Colonic mucosa (tissue), 4 donors: ENCODE measurements at regions not wholly inside any gene's neighbourhood (a gene's known extent, or its start where the extent isn't known, plus 50 kb on each side); places are given as distances from the start of the nearest gene placed in this dataset.

Experiments used
- DNase-seq: peaks from one replicate; pipeline ENCODE4 v3.0.0-alpha.2; 2020
- H3K27ac ChIP-seq: fragments of 200-600 bp; one replicate; pipeline ENCODE4 v1.8.0; 2021
- H3K27me3 ChIP-seq: fragments of 200-600 bp; one replicate; pipeline ENCODE4 v1.8.0; 2021
- H3K36me3 ChIP-seq: fragments of 200-600 bp; one replicate; pipeline ENCODE4 v1.8.0; 2021
- H3K4me1 ChIP-seq: fragments of 200-600 bp; one replicate; pipeline ENCODE4 v1.8.0; 2021; ENCODE audit warnings: mild to moderate bottlenecking
- H3K4me3 ChIP-seq: fragments of 200-600 bp; one replicate; pipeline ENCODE4 v1.8.0; 2021
- H3K9ac ChIP-seq, 2 donors: one replicate each; pipeline ENCODE4 v1.7.0; 2013; ENCODE audit warnings: control low read depth in 2 of 2, low read depth in 2 of 2, low read length in 2 of 2
- H3K9me3 ChIP-seq: fragments of 200-600 bp; one replicate; pipeline ENCODE4 v1.8.0; 2021
- intact Hi-C: fragments of 100-400 bp; cut with DNase I; formaldehyde crosslinking; loops from one replicate; pipeline ENCODE4 v1.14.1; 2022
- TF ChIP-seq, protein P1 (sequence below): fragments of 200-600 bp; IDR thresholded peaks from one replicate; pipeline ENCODE4 v1.8.0; 2022; ENCODE audit warnings: antibody characterized with exemption, mild to moderate bottlenecking
- donor health status: healthy.
- donor health status: DM: no; HTN: no; CAD: no.
- donor health status: DM: no; HTN: no; CAD: no.

DNA sequence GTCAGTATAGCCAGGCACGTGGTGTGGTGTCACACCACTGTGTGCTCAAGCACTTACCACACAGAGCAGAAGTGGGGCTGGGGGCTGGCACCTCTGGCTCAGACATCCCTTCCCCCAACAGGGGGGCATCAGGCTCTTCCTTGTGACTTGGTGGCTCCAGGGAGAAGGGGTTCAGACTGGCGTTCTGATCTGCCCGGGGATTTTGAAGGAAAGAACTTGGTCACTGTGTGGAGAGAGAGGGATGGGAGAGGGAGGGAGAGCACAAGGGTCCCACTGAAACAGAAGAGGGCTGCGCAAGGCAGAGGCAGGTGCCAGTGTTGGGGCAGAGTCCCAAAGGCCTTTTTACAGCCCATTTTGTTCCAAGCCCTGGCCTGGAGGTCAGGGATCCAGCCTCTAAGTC, 109.7 kb upstream of the ALDH1B1 start:
- intact Hi-C loops: no loop called here
- no peak for DNase-seq
- TF ChIP-seq, protein P1, sequence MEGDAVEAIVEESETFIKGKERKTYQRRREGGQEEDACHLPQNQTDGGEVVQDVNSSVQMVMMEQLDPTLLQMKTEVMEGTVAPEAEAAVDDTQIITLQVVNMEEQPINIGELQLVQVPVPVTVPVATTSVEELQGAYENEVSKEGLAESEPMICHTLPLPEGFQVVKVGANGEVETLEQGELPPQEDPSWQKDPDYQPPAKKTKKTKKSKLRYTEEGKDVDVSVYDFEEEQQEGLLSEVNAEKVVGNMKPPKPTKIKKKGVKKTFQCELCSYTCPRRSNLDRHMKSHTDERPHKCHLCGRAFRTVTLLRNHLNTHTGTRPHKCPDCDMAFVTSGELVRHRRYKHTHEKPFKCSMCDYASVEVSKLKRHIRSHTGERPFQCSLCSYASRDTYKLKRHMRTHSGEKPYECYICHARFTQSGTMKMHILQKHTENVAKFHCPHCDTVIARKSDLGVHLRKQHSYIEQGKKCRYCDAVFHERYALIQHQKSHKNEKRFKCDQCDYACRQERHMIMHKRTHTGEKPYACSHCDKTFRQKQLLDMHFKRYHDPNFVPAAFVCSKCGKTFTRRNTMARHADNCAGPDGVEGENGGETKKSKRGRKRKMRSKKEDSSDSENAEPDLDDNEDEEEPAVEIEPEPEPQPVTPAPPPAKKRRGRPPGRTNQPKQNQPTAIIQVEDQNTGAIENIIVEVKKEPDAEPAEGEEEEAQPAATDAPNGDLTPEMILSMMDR: no peak
- H3K9ac ChIP-seq: no peak overlapping the region
- H3K27ac ChIP-seq: no peak overlapping the region
- no peaks in the 10 kb centered on the region for H3K9me3 ChIP-seq
- H3K4me3 ChIP-seq: no peak overlapping the region
- no peaks in the 10 kb centered on the region for H3K4me1 ChIP-seq
- H3K27me3 ChIP-seq: no peaks in the 10 kb centered on the region
- H3K36me3 ChIP-seq: no peaks in the 10 kb centered on the region

DNA sequence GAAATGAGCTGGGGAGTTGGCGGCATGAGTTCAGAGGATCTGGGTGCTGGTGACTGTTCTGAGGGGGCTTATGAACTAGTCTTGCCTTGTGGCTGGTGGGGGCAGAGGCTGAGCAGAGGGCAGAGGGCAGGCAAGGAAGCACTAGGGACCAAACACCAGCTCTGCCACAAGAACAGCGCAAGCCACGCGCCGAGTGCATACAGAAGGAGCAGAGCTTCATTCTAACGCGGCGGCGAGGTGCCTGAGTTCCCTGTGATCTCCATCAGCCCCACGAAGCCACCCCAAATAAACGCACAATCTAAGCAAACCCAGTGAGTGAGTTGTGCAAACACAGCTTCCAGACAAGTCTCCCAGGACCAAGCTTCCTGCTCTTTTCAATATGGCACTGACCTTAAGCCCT, 110.6 kb upstream of the ALDH1B1 start:
- no peak overlapping the region for H3K9ac ChIP-seq
- H3K4me1 ChIP-seq: no peaks in the 10 kb centered on the region
- H3K4me3 ChIP-seq: no peak overlapping the region
- H3K36me3 ChIP-seq: no peaks in the 10 kb centered on the region
- TF ChIP-seq, protein P1: no peak
- no peaks in the 10 kb centered on the region for H3K27me3 ChIP-seq
- intact Hi-C loops: no loop called here
- DNase-seq: no peak
- H3K9me3 ChIP-seq: no peaks in the 10 kb centered on the region
- no peak overlapping the region for H3K27ac ChIP-seq

DNA sequence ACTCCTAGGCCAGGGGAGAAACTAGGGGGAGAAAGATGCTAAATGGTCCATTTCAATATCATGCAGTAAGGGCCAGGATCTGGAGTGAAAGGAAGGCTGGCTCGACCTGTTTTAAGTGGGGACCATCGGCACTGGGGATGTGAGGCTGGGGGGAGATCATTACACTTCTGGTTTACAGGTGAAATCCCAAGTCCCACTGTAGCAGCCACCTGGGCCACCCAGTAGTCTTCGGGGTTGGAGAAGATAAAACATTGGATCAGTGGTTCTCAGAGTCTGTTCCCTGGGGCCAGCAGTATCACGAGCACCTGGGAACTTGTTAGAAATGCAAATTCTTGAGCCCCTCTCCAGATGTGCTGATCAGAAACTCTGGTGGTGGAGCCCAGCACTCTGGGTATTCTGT, 111.3 kb upstream of the ALDH1B1 start:
- Histone ChIP-seq H3K36me3 (no peaks in the 10 kb centered on the region), H3K27me3 (no peaks in the 10 kb centered on the region), H3K4me3 (no peak overlapping the region), H3K27ac (no peak overlapping the region), H3K9me3 (no peaks in the 10 kb centered on the region), H3K4me1 (no peaks in the 10 kb centered on the region), H3K9ac (no peak overlapping the region)
- TF ChIP-seq, protein P1: no peak
- no peak for DNase-seq
- intact Hi-C loops: no loop called here

DNA sequence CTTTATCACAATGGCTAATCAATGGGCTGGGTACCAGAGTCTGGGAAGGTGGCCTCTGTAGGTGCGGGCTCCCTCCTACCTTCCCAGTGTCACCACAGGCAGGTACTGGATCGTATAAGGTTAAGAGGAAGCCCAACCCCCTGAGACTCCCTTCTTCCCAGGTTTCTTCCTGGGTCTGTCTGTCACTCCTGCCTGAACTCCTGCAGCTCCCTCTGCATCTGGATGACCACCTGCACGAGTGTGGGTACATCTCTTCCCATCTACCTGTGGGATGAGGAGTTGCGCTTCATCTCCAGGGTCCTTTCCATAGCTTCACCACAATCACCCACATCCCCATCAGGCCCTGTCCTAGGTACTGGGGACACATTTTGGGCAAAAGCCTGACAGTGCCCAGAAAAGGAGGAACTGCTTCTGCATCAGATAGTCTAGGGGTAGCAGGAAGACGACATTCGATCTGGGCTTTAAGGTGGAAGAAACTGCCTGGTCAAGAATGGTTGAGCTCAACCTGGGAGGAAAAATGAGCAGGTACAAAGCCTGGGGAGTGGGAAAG, 112.2 kb upstream of the ALDH1B1 start:
- Histone ChIP-seq H3K36me3 (no peaks in the 10 kb centered on the region), H3K9me3 (no peaks in the 10 kb centered on the region), H3K9ac (no peak overlapping the region), H3K27ac (no peak overlapping the region), H3K4me3 (no peak overlapping the region), H3K27me3 (no peaks in the 10 kb centered on the region), H3K4me1 (no peaks in the 10 kb centered on the region)
- TF ChIP-seq, protein P1: no peak
- intact Hi-C loops: no loop called here
- no peak for DNase-seq

DNA sequence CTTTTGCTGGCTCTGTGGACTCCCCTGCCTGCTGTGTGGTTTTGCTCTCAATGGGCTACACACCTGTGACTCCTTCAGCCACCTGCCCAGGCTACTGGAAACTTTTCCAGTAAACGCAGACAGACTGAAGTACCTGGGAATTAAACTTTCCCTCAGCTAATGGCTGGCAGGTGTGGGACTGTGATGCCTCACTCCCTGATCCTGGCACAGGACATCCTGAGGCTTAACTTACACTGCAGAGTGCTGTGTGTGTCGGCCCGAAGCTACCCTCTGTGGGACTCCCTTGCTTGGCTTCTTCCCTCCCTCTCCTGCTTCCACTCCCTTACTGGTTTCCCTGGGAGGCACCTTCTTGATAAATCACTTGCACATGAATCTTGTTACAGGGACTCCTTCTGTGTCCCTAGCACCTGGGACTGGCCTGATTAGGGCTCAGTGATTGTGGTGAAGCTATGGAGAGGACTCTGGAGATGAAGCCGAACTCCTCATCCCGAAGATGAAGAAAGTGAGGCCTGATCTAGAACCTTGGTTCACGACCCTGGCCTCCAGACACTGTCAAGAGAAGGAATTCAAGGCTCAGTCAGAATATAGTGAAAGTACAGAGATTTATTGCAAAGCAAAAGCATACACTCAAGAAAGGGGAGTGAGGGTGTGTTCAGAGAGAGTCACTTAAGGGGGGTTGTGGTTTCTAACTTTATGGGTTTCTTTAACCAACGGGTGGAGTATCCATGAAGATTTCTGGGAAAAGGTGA, 113.4 kb upstream of the ALDH1B1 start:
- TF ChIP-seq, protein P1: no peak
- no peaks in the 10 kb centered on the region for H3K36me3 ChIP-seq
- no peaks in the 10 kb centered on the region for H3K9me3 ChIP-seq
- H3K4me3 ChIP-seq: no peak overlapping the region
- no peak overlapping the region for H3K9ac ChIP-seq
- H3K4me1 ChIP-seq: no peaks in the 10 kb centered on the region
- H3K27me3 ChIP-seq: no peaks in the 10 kb centered on the region
- H3K27ac ChIP-seq: peak overlapping the region; percentile 49
- no peak for DNase-seq
- intact Hi-C loops: no loop called here
